DMS153 (cell line): ENCODE measurements at regions not wholly inside any gene's neighbourhood (a gene's known extent, or its start where the extent isn't known, plus 50 kb on each side); places are given as distances from the start of the nearest gene placed in this dataset.

Source experiments
- DNase-seq: peaks from one replicate; lab custom pipeline; 2025; lab: John Stamatoyannopoulos, UW

DNA sequence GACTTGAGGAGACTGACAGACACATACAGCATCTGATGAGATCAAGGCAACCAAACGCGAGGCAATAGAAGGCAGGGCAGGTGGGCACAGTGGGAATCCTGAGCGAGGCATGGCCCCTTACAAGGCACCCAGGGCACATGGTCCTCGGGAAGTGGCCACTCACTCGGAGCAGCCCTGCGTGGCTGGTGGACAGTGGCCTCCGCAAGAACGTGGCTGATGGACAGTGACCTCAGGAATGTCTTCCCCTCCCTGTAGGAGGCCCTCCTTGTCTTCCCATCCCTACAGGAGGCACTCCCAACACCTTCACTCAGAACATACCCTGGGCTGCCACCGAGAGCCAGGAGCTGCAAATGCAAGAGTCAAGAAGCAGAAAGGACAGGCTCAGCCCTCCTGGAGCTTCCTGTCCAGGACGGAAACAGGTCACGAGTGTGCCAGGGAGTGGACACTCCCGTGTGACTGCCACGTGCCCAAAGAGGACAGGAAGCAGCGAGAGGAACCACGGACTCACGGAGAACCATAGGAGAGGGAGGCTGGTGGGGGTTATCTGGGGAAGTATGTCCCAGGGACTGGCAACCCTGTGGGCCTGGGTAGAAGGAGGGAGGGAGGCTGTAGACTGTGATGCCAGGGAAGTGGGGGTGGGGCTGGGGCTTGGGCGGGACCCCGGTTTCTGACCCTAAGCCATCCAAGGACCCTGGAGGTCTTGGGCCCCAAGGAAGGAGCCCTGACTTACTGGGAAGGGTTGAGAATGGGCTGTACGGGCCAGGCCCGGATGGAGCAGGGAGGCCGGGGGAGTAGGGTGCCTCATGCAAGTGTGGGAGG lies 321.9 kb upstream of the IRX4 start:
- no peak for DNase-seq

DNA sequence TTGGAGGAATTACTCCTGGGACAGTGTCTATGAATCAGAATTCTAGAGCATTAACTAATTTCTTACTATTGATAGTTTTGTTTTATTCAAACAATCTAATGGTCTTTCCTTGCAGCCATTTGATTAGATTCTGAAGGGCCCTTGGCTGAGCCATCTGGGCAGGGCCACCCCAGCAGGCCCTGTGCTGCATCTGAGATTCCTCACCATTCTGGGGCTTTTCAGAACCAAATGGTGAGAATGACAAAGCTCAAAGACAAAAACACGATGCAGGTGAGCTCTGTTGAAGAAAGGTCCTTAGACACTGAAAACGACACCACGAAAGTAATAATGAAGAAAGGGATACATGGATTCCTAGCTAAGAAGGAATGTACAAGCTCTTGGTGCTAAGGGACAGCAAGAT lies 321.0 kb upstream of the IRX4 start:
- no peak for DNase-seq

GRCh38 chr5:2201832-2202231 lies 319.1 kb upstream of the IRX4 start:
- DNase-seq, result no peak

DNA sequence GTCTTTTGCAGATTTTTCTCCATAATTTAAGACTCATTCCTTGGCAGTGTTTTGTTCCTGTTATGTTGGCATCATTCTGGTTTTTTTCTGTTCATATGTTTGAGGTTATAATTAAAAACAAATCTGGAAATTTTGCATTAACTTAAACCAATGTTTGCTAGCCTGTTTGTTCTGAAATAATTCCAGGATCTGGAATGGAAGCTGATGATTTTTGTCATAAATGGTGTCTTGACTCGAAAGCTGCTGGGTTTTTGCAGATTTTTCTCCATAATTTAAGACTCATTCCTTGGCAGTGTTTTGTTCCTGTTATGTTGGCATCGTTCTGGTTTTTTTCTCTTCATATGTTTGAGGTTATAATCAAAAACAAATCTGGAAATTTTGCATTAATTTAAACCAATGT lies 318.7 kb upstream of the IRX4 start:
- no peak for DNase-seq

GRCh38 chr5:2201011-2201410 lies 318.3 kb upstream of the IRX4 start:
- no peak for DNase-seq

- no peak for DNase-seq
Observed at GRCh38 chr5:2200261-2200950, 317.7 kb upstream of the IRX4 start.

DNA sequence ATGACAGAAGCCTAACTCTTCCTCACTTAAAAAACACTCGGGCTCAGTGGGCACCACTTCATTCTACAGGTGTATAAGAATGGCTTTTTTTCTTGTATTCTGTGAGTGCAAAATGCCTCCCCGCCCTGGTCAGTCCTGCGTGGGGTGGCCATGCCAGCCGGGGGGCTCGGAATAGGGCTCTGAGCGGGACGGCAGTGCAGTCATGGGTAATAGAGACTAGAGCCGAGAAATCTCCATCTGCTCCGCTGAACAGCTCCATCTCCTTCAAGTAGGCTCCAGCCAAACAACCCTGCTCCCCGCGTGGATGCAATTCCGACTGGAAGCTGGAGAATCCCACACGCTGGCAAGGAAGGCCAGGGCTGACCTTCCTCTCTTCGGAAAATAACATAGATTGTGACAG lies 317.0 kb upstream of the IRX4 start:
- DNase-seq, result no peak

GRCh38 chr5:2196989-2197619 lies 314.4 kb upstream of the IRX4 start:
- no peak for DNase-seq

GRCh38 chr5:2196416-2196815 lies 313.7 kb upstream of the IRX4 start:
- DNase-seq, result no peak

DNA sequence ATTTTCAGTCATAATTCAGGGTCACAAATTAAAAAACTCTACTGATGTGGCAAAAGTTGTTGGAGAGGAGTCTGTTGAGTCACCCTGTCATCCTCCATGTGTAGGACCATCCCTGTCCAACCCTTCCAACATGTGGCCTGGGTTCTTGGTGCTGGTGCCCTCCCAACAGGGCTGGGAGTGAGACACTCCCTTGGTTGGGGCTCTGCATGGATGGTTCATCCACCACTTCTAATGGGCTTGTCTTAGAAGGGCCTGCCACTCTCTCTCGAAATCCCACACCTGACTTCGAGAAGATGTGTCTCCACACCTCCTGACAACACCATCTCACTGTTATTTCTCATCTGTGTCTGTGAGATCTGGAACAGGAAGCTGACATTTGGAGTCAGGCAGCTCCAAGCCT lies 312.2 kb upstream of the IRX4 start:
- no peak for DNase-seq

GRCh38 chr5:2194236-2194555 lies 311.5 kb upstream of the IRX4 start:
- DNase-seq, result no peak

GRCh38 chr5:2193542-2194235 lies 311.0 kb upstream of the IRX4 start:
- DNase-seq, result no peak

GRCh38 chr5:2193142-2193541 lies 310.4 kb upstream of the IRX4 start:
- DNase-seq, result no peak

- no peak for DNase-seq
Observed at GRCh38 chr5:2192496-2192895, 309.8 kb upstream of the IRX4 start.

DNA sequence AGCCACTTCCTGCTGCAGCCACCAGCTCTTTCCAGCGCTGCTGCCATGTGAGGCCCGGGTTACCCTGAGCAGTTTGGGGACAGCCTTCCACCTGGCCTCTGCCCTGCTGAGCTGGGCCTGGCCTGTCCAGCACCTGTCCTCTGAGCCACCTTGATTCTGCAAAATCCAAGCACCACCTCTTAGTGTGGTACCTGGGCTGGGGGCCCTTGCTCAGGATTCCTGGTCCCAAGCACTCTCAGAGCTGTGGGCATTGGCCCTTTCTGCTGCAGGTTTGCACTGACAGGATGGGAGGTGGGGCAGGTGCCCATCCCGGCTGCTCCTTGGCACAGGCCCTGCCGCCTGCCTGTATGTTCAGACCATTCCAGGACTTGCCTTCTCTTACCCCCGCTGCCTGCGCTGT lies 309.2 kb upstream of the IRX4 start:
- DNase-seq, result no peak

DNA sequence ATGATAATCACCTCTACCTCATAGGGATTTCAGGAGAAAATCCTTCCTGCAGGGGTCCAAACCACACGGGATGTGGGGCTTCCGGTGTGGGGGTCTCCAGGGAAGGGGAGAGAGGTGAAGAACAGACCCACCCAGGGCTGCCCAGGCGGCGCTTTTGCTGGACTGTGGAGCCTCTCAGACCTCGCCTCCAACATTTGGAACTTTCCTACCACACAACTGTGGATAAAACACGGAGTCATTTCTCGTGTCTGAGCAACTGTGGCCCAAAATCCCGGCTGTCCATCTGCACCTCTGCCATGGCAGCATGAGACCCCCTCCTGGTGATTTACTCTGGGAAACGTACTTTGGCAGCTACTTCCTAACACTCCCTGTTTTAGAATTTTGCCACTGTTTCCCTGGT lies 307.8 kb upstream of the IRX4 start:
- DNase-seq, result no peak

GRCh38 chr5:2188661-2189060 lies 305.9 kb upstream of the IRX4 start:
- DNase-seq, result no peak

DNA sequence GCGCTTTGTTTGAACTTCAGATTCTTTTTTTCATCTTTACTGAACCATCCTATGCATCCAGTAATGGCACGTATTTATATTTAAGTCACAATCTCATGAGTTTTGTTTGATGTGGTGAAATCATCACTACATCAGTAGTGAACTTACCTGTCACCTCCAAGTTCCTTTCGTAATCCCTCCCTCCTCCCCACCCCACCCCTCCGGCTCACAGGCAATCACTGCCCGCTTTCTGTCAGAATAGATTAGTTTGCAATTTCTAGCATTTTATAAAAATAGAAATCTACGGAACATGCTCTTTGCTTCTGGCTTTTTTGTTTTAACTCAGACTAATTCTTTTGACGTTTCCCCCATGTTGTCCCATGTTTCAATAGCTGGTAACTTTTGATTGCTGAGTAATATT lies 305.4 kb upstream of the IRX4 start:
- DNase-seq, result no peak

DNA sequence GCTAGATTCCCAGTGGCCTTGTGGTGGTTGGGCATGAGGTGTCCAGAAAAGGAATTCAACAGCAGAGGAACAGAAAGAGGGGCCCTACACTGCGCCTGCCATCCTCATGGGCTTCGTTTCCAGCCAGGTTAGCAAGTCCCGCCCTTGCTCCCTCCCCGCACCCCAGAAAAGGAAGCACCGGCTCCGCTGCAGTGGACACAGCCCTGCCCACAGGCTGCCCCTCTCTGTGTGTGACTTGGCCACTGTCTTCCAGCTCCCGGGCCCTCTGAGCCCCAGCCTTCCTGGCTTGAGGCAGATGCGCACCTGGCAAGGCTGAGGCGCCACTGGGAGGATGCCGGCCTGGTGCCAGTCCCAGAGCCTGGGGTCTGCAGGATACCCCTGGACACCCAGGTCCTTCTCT lies 305.0 kb upstream of the IRX4 start:
- no peak for DNase-seq

- no peak for DNase-seq
Observed at GRCh38 chr5:2187156-2187555, 304.4 kb upstream of the IRX4 start.

DNA sequence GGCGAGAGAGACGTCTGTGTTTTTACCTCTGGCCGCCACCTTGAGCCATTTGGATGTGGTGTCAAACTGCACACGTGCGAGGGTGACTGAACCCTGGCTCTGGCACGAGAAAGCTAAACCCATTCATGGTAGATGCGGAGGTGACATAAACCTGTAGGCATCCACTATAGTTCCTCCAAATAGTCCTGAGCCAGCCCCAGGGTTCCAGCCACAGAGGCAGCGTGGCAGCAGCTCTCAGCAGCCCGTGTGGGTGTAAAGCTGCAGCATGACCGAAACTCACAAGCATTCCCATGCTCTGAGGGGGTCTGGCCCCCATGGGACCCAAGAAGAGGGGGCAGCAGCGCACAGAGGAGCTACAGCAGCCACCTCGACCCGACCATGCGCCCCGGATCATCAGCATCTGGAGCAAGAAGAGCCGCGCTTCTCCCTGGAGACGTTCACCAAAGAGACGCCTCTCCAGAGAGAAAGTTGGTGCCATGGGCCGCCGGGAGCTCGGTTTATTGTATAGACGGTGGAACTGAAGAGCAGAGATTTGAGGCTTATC lies 303.8 kb upstream of the IRX4 start:
- no peak for DNase-seq

GRCh38 chr5:2185646-2186471 lies 303.1 kb upstream of the IRX4 start:
- no peak for DNase-seq
